ENCODE measurements at regions not wholly inside any gene's neighbourhood (a gene's known extent, or its start where the extent isn't known, plus 50 kb on each side); places are given as distances from the start of the nearest gene placed in this dataset.
"Not testable (repeated sequence)": the region's sequence is repeated elsewhere in the genome, so short reads cannot be mapped to it uniquely, and the experiment has no call there.

DNA sequence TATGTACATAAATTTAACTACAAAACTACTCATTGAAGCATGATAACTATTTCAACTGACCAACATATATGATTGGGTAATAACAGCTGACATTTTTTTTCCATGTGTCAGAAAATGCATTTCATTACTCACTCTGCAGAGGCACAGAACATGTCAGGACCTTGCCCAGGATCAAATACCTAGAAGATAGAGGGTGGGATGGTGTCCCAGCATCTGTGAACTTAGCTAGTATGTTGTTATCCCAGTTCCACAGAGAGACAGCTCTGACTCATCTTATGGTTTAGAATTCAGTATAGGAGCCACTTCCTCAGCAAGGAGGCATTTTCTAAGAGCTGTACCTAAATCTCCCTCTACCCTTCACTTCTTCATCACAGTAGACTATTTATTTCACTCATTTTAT is 1198.6 kb upstream of the ACO1 start:
- H2BK5ac ChIP-seq (ENCODE audit: low read depth, low read length, poor library complexity, severe bottlenecking) = no peak overlapping the region
- H3K4me2 ChIP-seq (ENCODE audit: low read length, poor library complexity, severe bottlenecking) = no peak overlapping the region
- no peak overlapping the region for H2BK12ac ChIP-seq (ENCODE audit: low read length in 2 of 2)
- H3K4me3 ChIP-seq (ENCODE audit: insufficient read depth in 1 of 2, low read depth in 1 of 2, low read length in 2 of 2) = no peak overlapping the region
- no peak for DNase-seq
- H3K23ac ChIP-seq (ENCODE audit: low read length in 2 of 2) = no peak overlapping the region
- H3K14ac ChIP-seq (ENCODE audit: low read length in 2 of 2) = no peak overlapping the region
- H3K18ac ChIP-seq (ENCODE audit: low read depth in 1 of 2, low read length in 2 of 2) = no peak overlapping the region
- H3K4ac ChIP-seq (ENCODE audit: low read depth in 1 of 2, low read length in 2 of 2) = no peak overlapping the region
- no peak overlapping the region for H2BK120ac ChIP-seq (ENCODE audit: low read depth, low read length)
- H3K79me1 ChIP-seq (replicated peaks; ENCODE audit: low read length, poor library complexity, severe bottlenecking) = no peaks in the 10 kb centered on the region
- no peaks in the 10 kb centered on the region for H3K27me3 ChIP-seq (ENCODE audit: control insufficient read depth in 1 of 2, insufficient read depth in 1 of 2, low read length in 2 of 2)
- H3K9me3 ChIP-seq (ENCODE audit: control insufficient read depth, low read length) = no peaks in the 10 kb centered on the region
- H2BK15ac ChIP-seq (ENCODE audit: low read depth, poor library complexity, severe bottlenecking) = no peak overlapping the region
- no peak overlapping the region for H2AK5ac ChIP-seq (ENCODE audit: low read length, severe bottlenecking)
- H3K9ac ChIP-seq (ENCODE audit: low read length) = no peak overlapping the region
- H4K91ac ChIP-seq (ENCODE audit: low read length) = no peak overlapping the region
- no peak overlapping the region for H3K27ac ChIP-seq (ENCODE audit: low read length, poor library complexity, severe bottlenecking)
- no peaks in the 10 kb centered on the region for H3K36me3 ChIP-seq (ENCODE audit: control insufficient read depth in 1 of 2, insufficient read depth in 2 of 2, low read depth in 1 of 2, low read length in 2 of 2)
- H3K4me1 ChIP-seq (ENCODE audit: control insufficient read depth, insufficient read depth, low read depth, low read length) = no peaks in the 10 kb centered on the region
- no peak overlapping the region for H2AFZ ChIP-seq (ENCODE audit: low read depth, low read length)
- no peak overlapping the region for H4K8ac ChIP-seq (ENCODE audit: low read length)

DNA sequence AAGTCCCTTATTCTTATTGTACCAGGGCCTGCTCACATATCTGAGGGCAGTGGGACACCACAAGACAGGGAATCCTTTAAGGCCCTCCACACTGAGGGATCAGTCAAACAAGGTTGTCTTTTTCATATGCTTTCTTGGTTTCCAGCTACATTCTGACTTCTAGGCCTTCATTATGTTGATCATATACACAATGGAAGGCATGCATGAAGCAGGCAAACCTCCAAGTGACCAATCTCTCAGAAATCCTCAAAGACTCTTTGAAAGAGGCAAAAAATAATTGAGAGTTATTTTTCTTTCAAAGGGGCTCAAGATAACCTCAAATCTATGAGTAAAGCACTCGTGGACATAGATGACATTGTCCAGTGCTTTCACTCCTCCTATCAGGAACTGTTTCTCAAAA is 1195.9 kb upstream of the ACO1 start:
- no peaks in the 10 kb centered on the region for H3K4me1 ChIP-seq (ENCODE audit: control insufficient read depth, insufficient read depth, low read depth, low read length)
- no peak overlapping the region for H4K91ac ChIP-seq (ENCODE audit: low read length)
- no peak overlapping the region for H3K4me2 ChIP-seq (ENCODE audit: low read length, poor library complexity, severe bottlenecking)
- no peaks in the 10 kb centered on the region for H3K79me1 ChIP-seq (replicated peaks; ENCODE audit: low read length, poor library complexity, severe bottlenecking)
- no peak overlapping the region for H3K23ac ChIP-seq (ENCODE audit: low read length in 2 of 2)
- H3K14ac ChIP-seq (ENCODE audit: low read length in 2 of 2) = no peak overlapping the region
- no peak overlapping the region for H3K4me3 ChIP-seq (ENCODE audit: insufficient read depth in 1 of 2, low read depth in 1 of 2, low read length in 2 of 2)
- no peaks in the 10 kb centered on the region for H3K9me3 ChIP-seq (ENCODE audit: control insufficient read depth, low read length)
- H3K27ac ChIP-seq (ENCODE audit: low read length, poor library complexity, severe bottlenecking) = no peak overlapping the region
- H2BK120ac ChIP-seq (ENCODE audit: low read depth, low read length) = no peak overlapping the region
- no peak overlapping the region for H3K9ac ChIP-seq (ENCODE audit: low read length)
- H3K18ac ChIP-seq (ENCODE audit: low read depth in 1 of 2, low read length in 2 of 2) = no peak overlapping the region
- H2BK12ac ChIP-seq (ENCODE audit: low read length in 2 of 2) = no peak overlapping the region
- H2AK5ac ChIP-seq (ENCODE audit: low read length, severe bottlenecking) = no peak overlapping the region
- H4K8ac ChIP-seq (ENCODE audit: low read length) = no peak overlapping the region
- WGBS = no CpG with 5 or more reads among the region's 1 CpG
- H3K36me3 ChIP-seq (ENCODE audit: control insufficient read depth in 1 of 2, insufficient read depth in 2 of 2, low read depth in 1 of 2, low read length in 2 of 2) = no peaks in the 10 kb centered on the region
- no peak overlapping the region for H2BK15ac ChIP-seq (ENCODE audit: low read depth, poor library complexity, severe bottlenecking)
- DNase-seq = no peak
- H2AFZ ChIP-seq (ENCODE audit: low read depth, low read length) = no peak overlapping the region
- no peak overlapping the region for H3K4ac ChIP-seq (ENCODE audit: low read depth in 1 of 2, low read length in 2 of 2)
- H2BK5ac ChIP-seq (ENCODE audit: low read depth, low read length, poor library complexity, severe bottlenecking) = no peak overlapping the region
- no peaks in the 10 kb centered on the region for H3K27me3 ChIP-seq (ENCODE audit: control insufficient read depth in 1 of 2, insufficient read depth in 1 of 2, low read length in 2 of 2)

GRCh38 chr9:31210978-31211570 is 1173.4 kb upstream of the ACO1 start:
- peak; percentile 3 for DNase-seq
- Histone ChIP-seq H3K14ac (ENCODE audit: low read length in 2 of 2) (no peak overlapping the region), H2AK5ac (ENCODE audit: low read length, severe bottlenecking) (no peak overlapping the region), H4K8ac (ENCODE audit: low read length) (no peak overlapping the region), H3K9me3 (ENCODE audit: control insufficient read depth, low read length) (no peaks in the 10 kb centered on the region), H4K91ac (ENCODE audit: low read length) (no peak overlapping the region), H3K4me2 (ENCODE audit: low read length, poor library complexity, severe bottlenecking) (no peak overlapping the region), H3K36me3 (ENCODE audit: control insufficient read depth in 1 of 2, insufficient read depth in 2 of 2, low read depth in 1 of 2, low read length in 2 of 2) (no peaks in the 10 kb centered on the region), H2AFZ (ENCODE audit: low read depth, low read length) (no peak overlapping the region), H2BK120ac (ENCODE audit: low read depth, low read length) (no peak overlapping the region), H3K27ac (ENCODE audit: low read length, poor library complexity, severe bottlenecking) (no peak overlapping the region), H3K18ac (ENCODE audit: low read depth in 1 of 2, low read length in 2 of 2) (no peak overlapping the region), H3K27me3 (ENCODE audit: control insufficient read depth in 1 of 2, insufficient read depth in 1 of 2, low read length in 2 of 2) (no peaks in the 10 kb centered on the region), H3K23ac (ENCODE audit: low read length in 2 of 2) (no peak overlapping the region), H2BK15ac (ENCODE audit: low read depth, poor library complexity, severe bottlenecking) (no peak overlapping the region), H3K4me1 (ENCODE audit: control insufficient read depth, insufficient read depth, low read depth, low read length) (peaks cover 3% of the 10 kb centered on the region), H3K4me3 (ENCODE audit: insufficient read depth in 1 of 2, low read depth in 1 of 2, low read length in 2 of 2) (no peak overlapping the region), H3K4ac (ENCODE audit: low read depth in 1 of 2, low read length in 2 of 2) (no peak overlapping the region), H3K79me1 (replicated peaks; ENCODE audit: low read length, poor library complexity, severe bottlenecking) (no peaks in the 10 kb centered on the region), H2BK5ac (ENCODE audit: low read depth, low read length, poor library complexity, severe bottlenecking) (no peak overlapping the region), H2BK12ac (ENCODE audit: low read length in 2 of 2) (no peak overlapping the region), H3K9ac (ENCODE audit: low read length) (no peak overlapping the region)
- WGBS = 83% methylated on average over 9 of the region's 9 CpGs

DNA sequence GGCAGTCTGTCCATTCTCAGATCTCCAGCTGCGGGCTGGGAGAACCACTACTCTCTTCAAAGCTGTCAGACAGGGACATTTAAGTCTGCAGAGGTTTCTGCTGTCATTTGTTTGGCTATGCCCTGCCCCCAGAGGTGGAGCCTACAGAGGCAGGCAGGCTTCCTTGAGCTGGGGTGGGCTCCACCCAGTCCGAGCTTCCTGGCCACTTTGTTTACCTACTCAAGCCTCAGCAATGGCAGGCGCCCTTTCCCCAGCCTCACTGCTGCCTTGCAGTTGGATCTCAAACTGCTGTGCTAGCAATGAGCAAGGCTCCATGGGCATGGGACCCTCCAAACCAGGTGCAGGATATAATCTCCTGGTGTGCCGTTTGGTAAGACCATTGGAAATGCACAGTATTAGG is 1154.5 kb upstream of the ACO1 start:
- not testable (repeated sequence) for H3K9ac ChIP-seq (ENCODE audit: low read length); H3K4me1 ChIP-seq (ENCODE audit: control insufficient read depth, insufficient read depth, low read depth, low read length); H3K14ac ChIP-seq (ENCODE audit: low read length in 2 of 2); H3K4ac ChIP-seq (ENCODE audit: low read depth in 1 of 2, low read length in 2 of 2); H3K79me1 ChIP-seq (replicated peaks; ENCODE audit: low read length, poor library complexity, severe bottlenecking); H2BK5ac ChIP-seq (ENCODE audit: low read depth, low read length, poor library complexity, severe bottlenecking); H2BK15ac ChIP-seq (ENCODE audit: low read depth, poor library complexity, severe bottlenecking); H3K27ac ChIP-seq (ENCODE audit: low read length, poor library complexity, severe bottlenecking); H4K8ac ChIP-seq (ENCODE audit: low read length); H4K91ac ChIP-seq (ENCODE audit: low read length); H2AK5ac ChIP-seq (ENCODE audit: low read length, severe bottlenecking); H3K4me3 ChIP-seq (ENCODE audit: insufficient read depth in 1 of 2, low read depth in 1 of 2, low read length in 2 of 2); H2AFZ ChIP-seq (ENCODE audit: low read depth, low read length); H3K9me3 ChIP-seq (ENCODE audit: control insufficient read depth, low read length); H3K23ac ChIP-seq (ENCODE audit: low read length in 2 of 2); H3K36me3 ChIP-seq (ENCODE audit: control insufficient read depth in 1 of 2, insufficient read depth in 2 of 2, low read depth in 1 of 2, low read length in 2 of 2); H3K4me2 ChIP-seq (ENCODE audit: low read length, poor library complexity, severe bottlenecking); H2BK12ac ChIP-seq (ENCODE audit: low read length in 2 of 2); H3K27me3 ChIP-seq (ENCODE audit: control insufficient read depth in 1 of 2, insufficient read depth in 1 of 2, low read length in 2 of 2); DNase-seq; H3K18ac ChIP-seq (ENCODE audit: low read depth in 1 of 2, low read length in 2 of 2); H2BK120ac ChIP-seq (ENCODE audit: low read depth, low read length)
- 65% methylated on average over 4 of the region's 4 CpGs for WGBS
